IMR-90 (cell line): ENCODE measurements at regions not wholly inside any gene's neighbourhood (a gene's known extent, or its start where the extent isn't known, plus 50 kb on each side); places are given as distances from the start of the nearest gene placed in this dataset.

Experiments used
- ATAC-seq: fragments of 200-7000 bp; cut with Tn5 transposase; 2 replicates; pipeline ENCODE4 v1.9.1; 2020; ENCODE audit warnings: low read depth, mild to moderate bottlenecking, moderate library complexity
- BruUV-seq: library from RNA; stranded (reverse); fragments of 400-500 nt; replicated peaks from 2 replicates; lab custom pipeline; 2021; lab: Mats Ljungman, UMichigan
- CTCF ChIA-PET: fragments of 300-600 bp; formaldehyde crosslinking; extraction: SDS; loops from one replicate; lab custom pipeline; 2021; ENCODE audit warnings: antibody characterized with exemption; lab: Yijun Ruan, JAX
- POLR2A ChIA-PET: fragments of 300-600 bp; sonication (Branson Sonifier 250); formaldehyde crosslinking; loops from one replicate; lab custom pipeline; 2022; ENCODE audit warnings: antibody characterized with exemption; ENCODE audit not compliant: unreplicated experiment; lab: Charles Lee
- DNase-seq: peaks from one replicate; pipeline ENCODE4 v3.0.0; 2013
- H2AFZ ChIP-seq: replicated peaks from 2 replicates; pipeline ENCODE3; 2013; ENCODE audit warnings: low read length, mild to moderate bottlenecking; ENCODE audit not compliant: poor library complexity
- H2AK5ac ChIP-seq: 2 replicates; pipeline ENCODE4 v1.6.1; 2013; ENCODE audit warnings: low read depth, low read length, inconsistent platforms
- H2AK9ac ChIP-seq: replicated peaks from 2 replicates; pipeline ENCODE3; 2013; ENCODE audit warnings: mild to moderate bottlenecking, low read depth, low read length, moderate library complexity; ENCODE audit not compliant: poor library complexity
- H2BK120ac ChIP-seq: 2 replicates; pipeline ENCODE4 v1.6.1; 2013; ENCODE audit warnings: low read depth, low read length, inconsistent platforms
- H2BK15ac ChIP-seq: 3 replicates; pipeline ENCODE4 v1.6.1; 2013; ENCODE audit warnings: low read depth, low read length, inconsistent platforms
- H2BK20ac ChIP-seq: 2 replicates; pipeline ENCODE4 v1.6.1; 2013; ENCODE audit warnings: low read depth, mild to moderate bottlenecking, inconsistent platforms, low read length, moderate library complexity
- H2BK5ac ChIP-seq: 2 replicates; pipeline ENCODE4 v1.6.1; 2013; ENCODE audit warnings: mild to moderate bottlenecking, low read depth, low read length, inconsistent platforms; ENCODE audit not compliant: poor library complexity, severe bottlenecking
- H3K14ac ChIP-seq: replicated peaks from 2 replicates; pipeline ENCODE4 v1.6.1; 2013; ENCODE audit warnings: low read depth, low read length, inconsistent platforms
- H3K18ac ChIP-seq: 2 replicates; pipeline ENCODE4 v1.6.1; 2013; ENCODE audit warnings: low read depth, low read length, control low read depth
- H3K23ac ChIP-seq: 2 replicates; pipeline ENCODE4 v1.6.1; 2013; ENCODE audit warnings: low read depth, low read length, inconsistent platforms
- H3K27ac ChIP-seq: 2 replicates; pipeline ENCODE4 v1.5.1; 2013; ENCODE audit warnings: mild to moderate bottlenecking, control low read depth, low read length; ENCODE audit not compliant: insufficient read depth
- H3K27me3 ChIP-seq: 2 replicates; pipeline ENCODE4 v1.6.1; 2013; ENCODE audit warnings: low read length; ENCODE audit not compliant: control insufficient read depth, insufficient read depth
- H3K36me3 ChIP-seq: 2 replicates; pipeline ENCODE4 v1.6.1; 2013; ENCODE audit warnings: low read length, mixed read lengths; ENCODE audit not compliant: control insufficient read depth, insufficient read depth
- H3K4ac ChIP-seq: 2 replicates; pipeline ENCODE4 v1.6.1; 2013; ENCODE audit warnings: low read depth, low read length, inconsistent platforms
- H3K4me1 ChIP-seq: 2 replicates; pipeline ENCODE4 v1.6.1; 2013; ENCODE audit warnings: low read length, mixed read lengths; ENCODE audit not compliant: control insufficient read depth, insufficient read depth
- H3K4me2 ChIP-seq: 2 replicates; pipeline ENCODE4 v1.6.1; 2013; ENCODE audit warnings: low read depth, mild to moderate bottlenecking, control low read depth, low read length, moderate library complexity
- H3K4me3 ChIP-seq: 2 replicates; pipeline ENCODE4 v1.5.1; 2013; ENCODE audit warnings: low read depth, mild to moderate bottlenecking, control low read depth, low read length, moderate library complexity; ENCODE audit not compliant: insufficient read depth
- H3K56ac ChIP-seq: 2 replicates; pipeline ENCODE4 v1.6.1; 2013; ENCODE audit warnings: low read length, inconsistent platforms; ENCODE audit not compliant: insufficient read depth; ENCODE audit errors: extremely low read depth
- H3K79me1 ChIP-seq, 2 experiments: 2 replicates each; pipeline ENCODE4 v1.6.1; 2013; ENCODE audit warnings: low read length in 2 of 2, inconsistent platforms in 1 of 2, low read depth in 1 of 2
- H3K9ac ChIP-seq: 2 replicates; pipeline ENCODE4 v1.6.1; 2013; ENCODE audit warnings: low read depth, low read length, control low read depth
- H3K9me1 ChIP-seq: 2 replicates; pipeline ENCODE4 v1.6.1; 2013; ENCODE audit warnings: low read length, inconsistent platforms; ENCODE audit not compliant: insufficient read depth
- H3K9me3 ChIP-seq: 2 replicates; pipeline ENCODE4 v1.6.1; 2013; ENCODE audit warnings: low read length; ENCODE audit not compliant: control insufficient read depth, insufficient read depth
- H4K20me1 ChIP-seq: 2 replicates; pipeline ENCODE4 v1.6.1; 2013; ENCODE audit warnings: low read length, inconsistent platforms; ENCODE audit not compliant: insufficient read depth
- H4K5ac ChIP-seq: 2 replicates; pipeline ENCODE4 v1.6.1; 2013; ENCODE audit warnings: mild to moderate bottlenecking, low read depth, low read length, control low read depth
- H4K8ac ChIP-seq, 2 experiments: 2 replicates each; pipeline ENCODE4 v1.6.1; 2013; ENCODE audit warnings: low read depth in 2 of 2, low read length in 2 of 2, control low read depth in 1 of 2, inconsistent platforms in 1 of 2
- H4K91ac ChIP-seq: 2 replicates; pipeline ENCODE4 v1.6.1; 2013; ENCODE audit warnings: low read depth, low read length, inconsistent platforms; ENCODE audit not compliant: insufficient read depth
- CTCF ChIP-seq: conservative IDR thresholded peaks from 2 replicates; pipeline ENCODE4 v1.5.1; 2012; ENCODE audit warnings: mild to moderate bottlenecking, low read depth, low read length, improper control_type of control experiment
- MAZ ChIP-seq: IDR thresholded peaks from 2 replicates; pipeline ENCODE4 v1.6.1; 2012; ENCODE audit warnings: low read depth, mild to moderate bottlenecking, low read length, improper control_type of control experiment, moderate library complexity, borderline replicate concordance
- NFE2L2 ChIP-seq: fragments of 150-350 bp; IDR thresholded peaks from 2 replicates; pipeline ENCODE4 v1.6.1; 2016; ENCODE audit warnings: low read depth, mild to moderate bottlenecking, low read length
- RFX5 ChIP-seq: IDR thresholded peaks from 2 replicates; pipeline ENCODE4 v1.8.0; 2012; ENCODE audit warnings: low read depth, mild to moderate bottlenecking, low read length, moderate library complexity
- SMC3 ChIP-seq: fragments of 150-350 bp; IDR thresholded peaks from 2 replicates; pipeline ENCODE4 v1.6.1; 2016; ENCODE audit warnings: low read depth, mild to moderate bottlenecking, antibody characterized with exemption, low read length, moderate library complexity
- WGBS, 2 experiments: methylation state at CpG; one replicate each; pipeline versions ENCODE4 v1.1.5 to v1.1.7; 2013; ENCODE audit warnings: missing lambda C conversion rate in 2 of 2; ENCODE audit not compliant: insufficient read length in 1 of 2; ENCODE audit errors: extremely low coverage in 2 of 2; 5-methylcytosine and 5-hydroxymethylcytosine counted together
- dilution Hi-C: fragments of 300-500 bp; cut with HindIII; formaldehyde crosslinking; loops from one replicate; pipeline ENCODE4 v1.14.3; 2018; ENCODE audit warnings: low sequenced_read_pairs; ENCODE audit not compliant: unreplicated experiment
- in situ Hi-C: fragments of 300-500 bp; cut with MboI; formaldehyde crosslinking; loops from 3 replicates; pipeline ENCODE4 v1.14.3; 2019; ENCODE audit warnings: low sequenced_read_pairs, inconsistent platforms, mixed read lengths
- intact Hi-C: fragments of 100-400 bp; cut with micrococcal nuclease; formaldehyde crosslinking; loops from 2 replicates; pipeline ENCODE4 v1.10.0; 2022

DNA sequence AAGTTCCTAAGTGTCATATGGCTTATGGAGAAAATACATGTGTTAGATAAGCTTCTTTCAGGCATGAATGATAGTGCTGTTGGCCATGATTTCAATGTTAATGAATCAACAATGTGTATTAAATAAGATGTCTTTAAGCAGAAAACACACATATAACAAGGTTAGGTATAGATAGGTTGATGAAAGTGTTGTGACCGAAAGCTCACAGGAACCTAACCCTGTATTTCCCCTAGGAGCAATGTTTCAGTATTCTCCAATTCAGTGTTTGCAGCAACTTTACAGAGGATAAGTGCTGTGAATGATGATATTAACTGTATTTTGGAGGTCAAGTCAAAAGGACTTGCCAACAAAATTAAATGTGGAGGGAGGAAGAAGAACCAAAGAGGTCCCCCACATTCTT is 82.8 kb upstream of the PRDM11 start:
- no peak for ATAC-seq
- CTCF ChIA-PET, result no interaction called here
- no peak overlapping the region for H3K4ac ChIP-seq
- H3K9me1 ChIP-seq, result no peaks in the 10 kb centered on the region
- H2BK120ac ChIP-seq, result no peak overlapping the region
- H3K27me3 ChIP-seq, result peaks cover 9% of the 10 kb centered on the region
- H3K18ac ChIP-seq, result no peak overlapping the region
- no peak overlapping the region for H2BK20ac ChIP-seq
- H3K14ac ChIP-seq, result no peak overlapping the region
- no TSS peak for BruUV-seq
- H3K27ac ChIP-seq, result no peak overlapping the region
- H3K9ac ChIP-seq, result no peak overlapping the region
- H3K4me1 ChIP-seq, result peaks cover 3% of the 10 kb centered on the region; the same call in 1 of the 2 replicates
- H3K23ac ChIP-seq, result no peak overlapping the region
- H2BK15ac ChIP-seq, result no peak overlapping the region
- dilution Hi-C loops (no loop called here), in situ Hi-C loops (no loop called here), intact Hi-C loops (no loop called here)
- peaks cover 6% of the 10 kb centered on the region for H3K9me3 ChIP-seq
- no peaks in the 10 kb centered on the region for H3K79me1 ChIP-seq
- H2AFZ ChIP-seq, result no peak overlapping the region
- H2BK5ac ChIP-seq, result no peak overlapping the region
- H3K36me3 ChIP-seq, result no peaks in the 10 kb centered on the region
- no peak overlapping the region for H2AK9ac ChIP-seq
- no peak overlapping the region for H3K4me3 ChIP-seq
- no CpG with 5 or more reads among the region's 1 CpG for WGBS, 2 experiments
- H4K91ac ChIP-seq, result no peak overlapping the region
- no peak overlapping the region for H3K4me2 ChIP-seq
- H4K20me1 ChIP-seq, result no peaks in the 10 kb centered on the region
- H4K5ac ChIP-seq, result no peak overlapping the region
- H2AK5ac ChIP-seq, result no peak overlapping the region
- TF ChIP-seq CTCF (no peak), RFX5 (no peak), NFE2L2 (no peak), SMC3 (no peak), MAZ (no peak)
- POLR2A ChIA-PET, result no interaction called here
- H4K8ac ChIP-seq, result no peak overlapping the region
- DNase-seq, result no peak
- no peak overlapping the region for H3K56ac ChIP-seq
